ENCODE measurements at regions not wholly inside any gene's neighbourhood (a gene's known extent, or its start where the extent isn't known, plus 50 kb on each side); places are given as distances from the start of the nearest gene placed in this dataset.
"Not testable (repeated sequence)": the region's sequence is repeated elsewhere in the genome, so short reads cannot be mapped to it uniquely, and the experiment has no call there.

GRCh38 chr6:147651-148050 is 144.6 kb upstream of the DUSP22 start:
- TF ChIP-seq ZNF274 (IDR thresholded peaks at IDR 0.05; ENCODE audit: low read length); ZNF274 (tag by site-specific recombination; IDR thresholded peaks at IDR 0.05; ENCODE audit: borderline replicate concordance); ZNF621 (tag by site-specific recombination; IDR thresholded peaks at IDR 0.05): not testable (repeated sequence)

All from HEK293 (cell line).